ENCODE measurements at regions not wholly inside any gene's neighbourhood (a gene's known extent, or its start where the extent isn't known, plus 50 kb on each side); places are given as distances from the start of the nearest gene placed in this dataset.

DNA sequence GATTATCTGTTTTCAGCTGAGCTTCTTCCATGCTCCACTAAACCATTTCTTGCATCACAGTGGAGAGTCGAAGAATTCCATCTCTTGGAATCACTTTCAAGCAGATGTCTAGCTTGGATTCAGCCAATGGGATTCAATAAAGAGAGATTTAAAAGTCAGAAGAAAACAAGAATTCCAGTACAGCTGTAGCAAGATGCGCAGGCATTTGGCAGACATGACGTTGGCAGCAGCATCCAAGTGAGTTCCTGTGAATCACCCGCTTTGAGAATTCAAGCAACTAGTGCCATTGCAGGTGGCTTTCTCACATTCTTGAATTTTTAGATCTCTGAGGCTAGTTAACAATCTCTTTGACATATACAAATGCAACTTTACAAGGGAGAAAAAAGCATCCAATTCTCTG is 467.0 kb downstream of the CDH10 start:
- no peaks in the 10 kb centered on the region for H3K9me1 ChIP-seq (ENCODE audit: control insufficient read depth, extremely low read depth, insufficient read depth, low read length)
- no peak for FAIRE-seq
- dilution Hi-C loops (cut with MboI; ENCODE audit: extremely low pct_ligation_motif_present, low sequenced_read_pairs), result no loop called here

DNA sequence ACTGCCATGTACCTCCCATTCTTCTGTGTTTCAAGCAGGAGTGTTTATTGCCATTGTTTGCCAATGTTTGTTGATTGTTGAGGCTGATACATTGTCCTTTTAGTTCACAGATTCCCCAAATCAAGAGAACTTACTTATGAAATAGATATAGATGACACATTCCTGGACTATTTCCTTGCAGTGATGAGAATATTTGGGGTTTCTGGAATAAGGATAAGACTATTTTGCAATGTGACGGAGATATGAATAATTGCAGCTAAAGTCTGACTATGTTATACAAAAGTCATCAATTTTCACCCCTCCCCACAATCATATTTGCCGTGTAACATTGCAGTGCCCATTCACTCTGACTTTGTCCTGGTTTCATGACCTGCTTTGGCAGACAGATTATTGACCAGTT is 460.8 kb downstream of the CDH10 start:
- H3K4me1 ChIP-seq (ENCODE audit: control insufficient read depth, extremely low read depth, insufficient read depth, low read length), result no peaks in the 10 kb centered on the region
- no peak overlapping the region for H3K4me2 ChIP-seq (ENCODE audit: control insufficient read depth, extremely low read depth, insufficient read depth, low read depth, low read length)
- H3K9me1 ChIP-seq (ENCODE audit: control insufficient read depth, extremely low read depth, insufficient read depth, low read length), result no peaks in the 10 kb centered on the region
- TF ChIP-seq, protein P1, sequence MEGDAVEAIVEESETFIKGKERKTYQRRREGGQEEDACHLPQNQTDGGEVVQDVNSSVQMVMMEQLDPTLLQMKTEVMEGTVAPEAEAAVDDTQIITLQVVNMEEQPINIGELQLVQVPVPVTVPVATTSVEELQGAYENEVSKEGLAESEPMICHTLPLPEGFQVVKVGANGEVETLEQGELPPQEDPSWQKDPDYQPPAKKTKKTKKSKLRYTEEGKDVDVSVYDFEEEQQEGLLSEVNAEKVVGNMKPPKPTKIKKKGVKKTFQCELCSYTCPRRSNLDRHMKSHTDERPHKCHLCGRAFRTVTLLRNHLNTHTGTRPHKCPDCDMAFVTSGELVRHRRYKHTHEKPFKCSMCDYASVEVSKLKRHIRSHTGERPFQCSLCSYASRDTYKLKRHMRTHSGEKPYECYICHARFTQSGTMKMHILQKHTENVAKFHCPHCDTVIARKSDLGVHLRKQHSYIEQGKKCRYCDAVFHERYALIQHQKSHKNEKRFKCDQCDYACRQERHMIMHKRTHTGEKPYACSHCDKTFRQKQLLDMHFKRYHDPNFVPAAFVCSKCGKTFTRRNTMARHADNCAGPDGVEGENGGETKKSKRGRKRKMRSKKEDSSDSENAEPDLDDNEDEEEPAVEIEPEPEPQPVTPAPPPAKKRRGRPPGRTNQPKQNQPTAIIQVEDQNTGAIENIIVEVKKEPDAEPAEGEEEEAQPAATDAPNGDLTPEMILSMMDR (optimal IDR thresholded peaks at IDR 0.05 in 1 of 3, IDR thresholded peaks at IDR 0.05 in 1 of 3, conservative IDR thresholded peaks at IDR 0.05 in 1 of 3; ENCODE audit: extremely low read depth in 1 of 3, insufficient read depth in 2 of 3, low read length in 3 of 3), result no peak
- no peak for TF ChIP-seq EZH2 (IDR thresholded peaks at IDR 0.05; ENCODE audit: low read length)
- DNase-seq (ENCODE audit: low read depth, low spot score) (no peak), FAIRE-seq (no peak)
- H3K79me2 ChIP-seq (ENCODE audit: control insufficient read depth, insufficient read depth, low read length), result no peaks in the 10 kb centered on the region
- H2AFZ ChIP-seq (ENCODE audit: control insufficient read depth, low read length), result no peak overlapping the region
- no peaks in the 10 kb centered on the region for H3K36me3 ChIP-seq (ENCODE audit: control insufficient read depth in 2 of 2, extremely low read depth in 1 of 2, insufficient read depth in 2 of 2, low read length in 2 of 2)
- no peaks in the 10 kb centered on the region for H4K20me1 ChIP-seq (ENCODE audit: control insufficient read depth, extremely low read depth, insufficient read depth, low read length)
- no peak overlapping the region for H3K9ac ChIP-seq (ENCODE audit: control insufficient read depth, extremely low read depth, insufficient read depth, low read length)
- dilution Hi-C loops (cut with MboI; ENCODE audit: extremely low pct_ligation_motif_present, low sequenced_read_pairs), result no loop called here
- H3K9me3 ChIP-seq (ENCODE audit: control insufficient read depth, low read depth, low read length), result no peaks in the 10 kb centered on the region
- no peaks in the 10 kb centered on the region for H3K27me3 ChIP-seq (ENCODE audit: control insufficient read depth, extremely low read depth, insufficient read depth, low read length)
- no peak overlapping the region for H3K4me3 ChIP-seq (ENCODE audit: control insufficient read depth in 2 of 3, extremely low read depth in 1 of 3, insufficient read depth in 2 of 3, low read depth in 1 of 3, low read length in 3 of 3)
- no peak overlapping the region for H3K27ac ChIP-seq (ENCODE audit: control insufficient read depth, insufficient read depth, low read length)

More for the DNA sequence above, 467.0 kb downstream of the CDH10 start:
- DNase-seq (ENCODE audit: low read depth, low spot score), result no peak
- Histone ChIP-seq H3K4me1 (ENCODE audit: control insufficient read depth, extremely low read depth, insufficient read depth, low read length) (no peaks in the 10 kb centered on the region), H3K4me2 (ENCODE audit: control insufficient read depth, extremely low read depth, insufficient read depth, low read depth, low read length) (no peak overlapping the region), H3K4me3 (ENCODE audit: control insufficient read depth in 2 of 3, extremely low read depth in 1 of 3, insufficient read depth in 2 of 3, low read depth in 1 of 3, low read length in 3 of 3) (no peak overlapping the region), H4K20me1 (ENCODE audit: control insufficient read depth, extremely low read depth, insufficient read depth, low read length) (no peaks in the 10 kb centered on the region), H3K79me2 (ENCODE audit: control insufficient read depth, insufficient read depth, low read length) (no peaks in the 10 kb centered on the region), H3K9me3 (ENCODE audit: control insufficient read depth, low read depth, low read length) (no peaks in the 10 kb centered on the region), H3K9ac (ENCODE audit: control insufficient read depth, extremely low read depth, insufficient read depth, low read length) (no peak overlapping the region), H3K27ac (ENCODE audit: control insufficient read depth, insufficient read depth, low read length) (no peak overlapping the region), H2AFZ (ENCODE audit: control insufficient read depth, low read length) (no peak overlapping the region), H3K27me3 (ENCODE audit: control insufficient read depth, extremely low read depth, insufficient read depth, low read length) (no peaks in the 10 kb centered on the region), H3K36me3 (ENCODE audit: control insufficient read depth in 2 of 2, extremely low read depth in 1 of 2, insufficient read depth in 2 of 2, low read length in 2 of 2) (no peaks in the 10 kb centered on the region)
- TF ChIP-seq, protein P1 (optimal IDR thresholded peaks at IDR 0.05 in 1 of 3, IDR thresholded peaks at IDR 0.05 in 1 of 3, conservative IDR thresholded peaks at IDR 0.05 in 1 of 3; ENCODE audit: extremely low read depth in 1 of 3, insufficient read depth in 2 of 3, low read length in 3 of 3), result no peak
- no peak for TF ChIP-seq EZH2 (IDR thresholded peaks at IDR 0.05; ENCODE audit: low read length)
